Heart right ventricle (tissue), 16 donors: ENCODE measurements at regions not wholly inside any gene's neighbourhood (a gene's known extent, or its start where the extent isn't known, plus 50 kb on each side); places are given as distances from the start of the nearest gene placed in this dataset.

ENCODE experiments used
- ATAC-seq, 8 donors: fragments of 200-7000 bp; cut with Tn5 transposase; one replicate each; pipeline ENCODE4 v1.9.1; 2020; ENCODE audit warnings: mild to moderate bottlenecking in 8 of 8, moderate library complexity in 8 of 8, moderate number of reproducible peaks in 1 of 8
- DNase-seq, 2 donors: peaks; one replicate each; pipeline ENCODE4 v3.0.0-alpha.2; 2020
- H3K27ac ChIP-seq, 10 donors: fragments of 200-600 bp; sonication (generic) in 2 of 10; one replicate each; pipeline versions ENCODE4 v1.5.0 to v1.8.0; 2020 to 2022; ENCODE audit warnings: mild to moderate bottlenecking in 3 of 10
- H3K27me3 ChIP-seq, 7 donors: fragments of 200-600 bp; one replicate each; pipeline ENCODE4 v1.8.0; 2021 to 2022; ENCODE audit warnings: mild to moderate bottlenecking in 2 of 7
- H3K36me3 ChIP-seq, 9 donors: fragments of 200-600 bp; sonication (generic) in 1 of 9; one replicate each; pipeline versions ENCODE4 v1.5.0 to v1.8.0; 2020 to 2022; ENCODE audit warnings: mild to moderate bottlenecking in 2 of 9
- H3K4me1 ChIP-seq, 9 donors: fragments of 200-600 bp; sonication (generic) in 1 of 9; one replicate each; pipeline versions ENCODE4 v1.5.0 to v1.8.0; 2020 to 2022; ENCODE audit warnings: mild to moderate bottlenecking in 4 of 9
- H3K4me3 ChIP-seq, 10 donors: fragments of 200-600 bp; sonication (generic) in 2 of 10; one replicate each; pipeline versions ENCODE4 v1.5.0 to v1.8.0; 2020 to 2022; ENCODE audit warnings: mild to moderate bottlenecking in 7 of 10, moderate library complexity in 2 of 10
- H3K9me3 ChIP-seq, 11 donors: fragments of 200-600 bp in 10 of 11; sonication (generic) in 2 of 11; one replicate each; pipeline versions ENCODE4 v1.5.0 to v1.8.0; 2013 to 2022; ENCODE audit warnings: mild to moderate bottlenecking in 2 of 11, control low read depth in 1 of 11, moderate library complexity in 1 of 11
- WGBS, 2 donors: extraction: QIAGEN DNeasy Blood & Tissue Kit; methylation state at CpG; one replicate each; pipeline ENCODE4 v1.1.7; 2013; ENCODE audit warnings: inconsistent platforms in 1 of 2; 5-methylcytosine and 5-hydroxymethylcytosine counted together
- intact Hi-C, 10 donors: fragments of 100-400 bp; cut with DNase I; formaldehyde crosslinking; loops; one replicate each; pipeline versions ENCODE4 v1.11.1 to v1.14.2; 2022
- TF ChIP-seq, protein P1 (sequence below), 9 donors: fragments of 200-600 bp; sonication (generic) in 2 of 9; IDR thresholded peaks; one replicate each; pipeline versions ENCODE4 v1.5.0 to v1.8.0; 2021 to 2022; ENCODE audit warnings: antibody characterized with exemption in 9 of 9, mild to moderate bottlenecking in 5 of 9, moderate library complexity in 1 of 9
- donor health status: Arrhythmogenic right ventricular cardiomyopathy.
- donor health status: ischemic (EF 13 %, LVEDD 7.1; RV severe dilation, severe dysfunction).
- donor health status: healthy with polysubstance abuse.
- donor health status: DM: no; HTN: yes; CAD: no.
- donor health status: DM: no; HTN: no; CAD: no.
- donor health status: ischemic (EF 25% LVEDD 6.9; RV normal size, moderate dysfunction).
- donor health status: ischemic (EF 25% LVEDD 5.7; RV mildly dilated, moderate dysfunction).
- donor health status: healthy.
- donor health status: DM: yes; HTN: yes; CAD: no.
- donor health status: Ischemic cardiomyopathy.
- donor health status: ischemic (EF 35%, LVEDD 5.7; RV mildly dilated, moderate dysfunction).
- donor health status: nonischemic (EF 11% LVEDD 7.7; RV severe dilation, severe dysfunction).
- donor health status: DM: yes; HTN: yes; CAD: no.
- donor health status: PGD.
- donor health status: ischemic (EF 29% LVEDD 5.4; RV normal size, mild dysfunction).
- donor health status: nonischemic (EF 23%, LVEDD 6.1; RV moderate dilation, normal function).

DNA sequence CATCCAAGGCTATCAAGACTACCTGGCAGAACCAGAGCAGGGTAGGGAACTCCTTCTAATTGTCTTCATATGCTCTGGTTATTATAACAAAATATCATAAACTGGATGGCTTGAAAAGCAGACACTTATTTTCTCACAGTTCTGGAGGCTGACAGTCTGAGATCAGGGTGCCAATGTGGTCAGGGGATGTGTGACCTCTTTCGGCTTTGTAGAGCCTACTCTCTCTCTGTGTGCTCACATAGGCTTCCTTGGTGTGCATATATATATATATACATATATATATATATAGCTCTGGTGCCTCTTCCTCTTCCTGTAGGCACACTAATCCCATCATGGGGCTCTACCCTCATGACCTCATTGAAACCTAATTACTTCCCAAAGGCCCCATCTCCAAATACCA lies 101.6 kb downstream of the ARL6IP6 start:
- ATAC-seq, result no peak

DNA sequence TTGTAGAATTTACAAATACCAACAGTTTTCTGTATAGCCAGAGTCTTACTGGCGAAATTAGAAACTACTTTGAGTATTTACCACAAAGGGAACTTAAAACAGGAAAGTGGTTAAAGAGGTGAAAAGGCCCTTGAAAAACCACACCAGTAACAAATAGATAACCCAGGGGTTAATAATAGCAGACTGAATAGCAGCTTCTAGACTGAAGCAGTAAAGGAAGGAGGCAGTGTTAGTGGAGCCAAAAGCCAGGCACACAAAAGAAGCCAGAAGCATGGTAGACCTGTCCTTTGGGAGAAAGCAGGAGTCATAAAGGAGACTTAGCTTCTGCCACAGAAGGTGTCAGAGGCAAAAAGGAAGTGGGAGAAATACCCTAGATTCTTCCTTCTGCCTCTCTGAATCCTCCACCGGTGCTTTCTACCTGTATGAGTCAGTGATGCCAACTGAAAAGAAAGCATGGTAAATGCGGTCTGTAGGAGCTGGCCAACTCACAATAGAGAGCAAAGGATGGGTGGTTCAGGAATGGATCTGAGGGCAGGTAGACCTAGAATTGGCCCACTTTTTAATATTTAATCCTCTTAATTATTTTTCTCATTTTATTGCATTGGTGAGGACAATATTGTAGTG lies 97.3 kb downstream of the ARL6IP6 start:
- no peak for DNase-seq
- Histone ChIP-seq H3K27ac (no peak overlapping the region), H3K4me3 (no peak overlapping the region), H3K36me3 (no peaks in the 10 kb centered on the region), H3K27me3 (peaks cover 0 to 6% (median 0%) of the 10 kb centered on the region in 7 donors), H3K9me3 (peaks cover 0 to 27% (median 12%) of the 10 kb centered on the region in 11 donors), H3K4me1 (no peaks in the 10 kb centered on the region)
- intact Hi-C loops, result no loop called here
- TF ChIP-seq, protein P1, sequence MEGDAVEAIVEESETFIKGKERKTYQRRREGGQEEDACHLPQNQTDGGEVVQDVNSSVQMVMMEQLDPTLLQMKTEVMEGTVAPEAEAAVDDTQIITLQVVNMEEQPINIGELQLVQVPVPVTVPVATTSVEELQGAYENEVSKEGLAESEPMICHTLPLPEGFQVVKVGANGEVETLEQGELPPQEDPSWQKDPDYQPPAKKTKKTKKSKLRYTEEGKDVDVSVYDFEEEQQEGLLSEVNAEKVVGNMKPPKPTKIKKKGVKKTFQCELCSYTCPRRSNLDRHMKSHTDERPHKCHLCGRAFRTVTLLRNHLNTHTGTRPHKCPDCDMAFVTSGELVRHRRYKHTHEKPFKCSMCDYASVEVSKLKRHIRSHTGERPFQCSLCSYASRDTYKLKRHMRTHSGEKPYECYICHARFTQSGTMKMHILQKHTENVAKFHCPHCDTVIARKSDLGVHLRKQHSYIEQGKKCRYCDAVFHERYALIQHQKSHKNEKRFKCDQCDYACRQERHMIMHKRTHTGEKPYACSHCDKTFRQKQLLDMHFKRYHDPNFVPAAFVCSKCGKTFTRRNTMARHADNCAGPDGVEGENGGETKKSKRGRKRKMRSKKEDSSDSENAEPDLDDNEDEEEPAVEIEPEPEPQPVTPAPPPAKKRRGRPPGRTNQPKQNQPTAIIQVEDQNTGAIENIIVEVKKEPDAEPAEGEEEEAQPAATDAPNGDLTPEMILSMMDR (IDR thresholded peaks at IDR 0.05), result no peak
- no peak for ATAC-seq
- 80 to 82% methylated on average over 3 of the region's 3 CpGs for WGBS, 2 donors

More for the DNA sequence above, 101.6 kb downstream of the ARL6IP6 start:
- Histone ChIP-seq H3K27ac (no peak overlapping the region), H3K4me1 (no peaks in the 10 kb centered on the region), H3K9me3 (no peaks in the 10 kb centered on the region), H3K4me3 (no peak overlapping the region), H3K27me3 (peaks cover 0 to 6% (median 0%) of the 10 kb centered on the region in 7 donors), H3K36me3 (no peaks in the 10 kb centered on the region)
- TF ChIP-seq, protein P1 (IDR thresholded peaks at IDR 0.05), result no peak
- no peak for DNase-seq
- WGBS, 2 donors, result 87 to 97% methylated on average over 1 of the region's 1 CpG
- intact Hi-C loops, result no loop called here

DNA sequence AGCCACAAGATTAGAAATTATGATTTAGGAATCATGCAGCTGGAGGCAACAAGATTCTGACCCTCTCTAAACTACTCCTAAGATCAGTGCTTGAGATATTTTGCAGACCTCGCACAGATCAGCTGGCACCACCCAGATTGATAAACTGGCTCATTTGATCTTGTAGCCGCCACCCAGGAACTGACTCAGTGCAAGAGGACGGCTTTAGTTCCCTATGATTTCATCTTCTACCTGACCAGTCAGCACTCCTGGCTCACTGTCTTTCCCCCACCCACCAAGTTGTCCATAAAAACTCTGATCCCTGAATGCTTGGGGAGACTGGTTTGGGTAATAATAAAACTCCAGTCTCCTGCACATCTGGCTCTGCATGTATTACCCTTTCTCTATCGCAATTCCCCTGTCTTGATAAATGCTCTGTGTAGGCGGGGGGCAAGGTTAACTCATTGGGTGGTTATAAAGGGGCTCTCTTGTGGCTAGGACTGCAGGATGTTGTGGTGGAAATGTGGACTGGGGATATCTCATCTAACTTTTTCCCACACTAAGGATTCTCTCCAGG lies 96.1 kb downstream of the ARL6IP6 start:
- DNase-seq (no peak), ATAC-seq (no peak)
- Histone ChIP-seq H3K27me3 (peaks cover 0 to 6% (median 0%) of the 10 kb centered on the region in 7 donors), H3K4me1 (no peaks in the 10 kb centered on the region), H3K4me3 (no peak overlapping the region), H3K27ac (no peak overlapping the region), H3K9me3 (peaks cover 0 to 27% (median 12%) of the 10 kb centered on the region in 11 donors), H3K36me3 (no peaks in the 10 kb centered on the region)
- TF ChIP-seq, protein P1 (IDR thresholded peaks at IDR 0.05), result no peak
- 55 to 59% methylated on average over 5 of the region's 5 CpGs for WGBS, 2 donors
- intact Hi-C loops, result no loop called here

DNA sequence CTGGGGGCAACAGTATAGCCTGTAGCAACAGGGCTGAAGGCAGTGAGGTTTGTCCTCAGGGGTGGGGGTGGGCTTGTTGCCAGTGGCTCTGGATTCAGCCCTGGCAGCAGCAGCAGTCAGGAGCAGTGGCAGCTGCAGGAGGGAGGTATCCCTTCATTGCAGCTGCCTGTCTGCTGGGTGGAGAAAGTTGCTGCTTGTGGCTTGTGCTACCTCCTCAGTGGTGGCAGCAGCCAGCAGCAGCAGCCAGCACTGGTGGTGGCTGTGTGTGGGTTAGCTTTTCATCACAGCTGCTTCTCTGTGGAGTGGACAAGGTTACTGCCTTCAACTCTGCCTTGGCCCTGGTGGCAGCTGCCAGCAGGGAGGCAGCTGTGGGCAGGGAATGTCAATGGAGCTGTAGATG lies 94.9 kb downstream of the ARL6IP6 start:
- TF ChIP-seq, protein P1 (IDR thresholded peaks at IDR 0.05), result no peak
- Histone ChIP-seq H3K4me1 (no peaks in the 10 kb centered on the region), H3K36me3 (no peaks in the 10 kb centered on the region), H3K4me3 (no peak overlapping the region), H3K27ac (no peak overlapping the region), H3K9me3 (peaks cover 0 to 27% (median 12%) of the 10 kb centered on the region in 11 donors), H3K27me3 (peaks cover 0 to 6% (median 0%) of the 10 kb centered on the region in 7 donors)
- ATAC-seq (no peak), DNase-seq (no peak)
- intact Hi-C loops, result no loop called here
